Endothelial cell of umbilical vein (primary cell): ENCODE measurements at regions not wholly inside any gene's neighbourhood (a gene's known extent, or its start where the extent isn't known, plus 50 kb on each side); places are given as distances from the start of the nearest gene placed in this dataset.

Experiments
- BruUV-seq: library from RNA; stranded (reverse); fragments of 400-500 nt; replicated peaks from 2 replicates; lab custom pipeline; 2021; lab: Mats Ljungman, UMichigan
- CTCF ChIA-PET: fragments of 300-600, 350-600 bp; sonication (Branson Sonifier 250); formaldehyde crosslinking; loops from one replicate; lab custom pipeline; 2021; ENCODE audit warnings: antibody characterized with exemption, inconsistent platforms; lab: Charles Lee
- POLR2A ChIA-PET: fragments of 300-600, 350-600 bp; sonication (Branson Sonifier 250); formaldehyde crosslinking; loops from one replicate; lab custom pipeline; 2021; ENCODE audit warnings: antibody characterized with exemption, inconsistent platforms; lab: Charles Lee
- DNase-seq: peaks from one replicate; pipeline ENCODE4 v3.0.0-alpha.2; 2011; ENCODE audit warnings: low read depth, low spot score
- FAIRE-seq: peaks from 2 replicates; lab custom pipeline; 2011; peaks lifted over from hg19 to GRCh38; lab: Jason Lieb, UNC
- H2AFZ ChIP-seq: 2 replicates; pipeline ENCODE4 v1.6.0; 2012; ENCODE audit warnings: low read depth, low read length, control low read depth, inconsistent platforms
- H3K27ac ChIP-seq: 2 replicates; pipeline ENCODE4 v1.5.1; 2011; ENCODE audit warnings: low read depth, mild to moderate bottlenecking, control low read depth, low read length, moderate library complexity; ENCODE audit not compliant: insufficient read depth
- H3K27me3 ChIP-seq, 2 experiments: 2 replicates each; pipeline versions ENCODE4 v1.6.0 to v1.6.1; 2011; ENCODE audit warnings: low read length in 2 of 2, mixed read lengths in 1 of 2; ENCODE audit not compliant: control insufficient read depth in 2 of 2, insufficient read depth in 2 of 2
- H3K36me3 ChIP-seq, 2 experiments: 2 replicates in 1 of 2; 3 replicates in 1 of 2; pipeline ENCODE4 v1.5.1; 2011; ENCODE audit warnings: low read length in 2 of 2, mild to moderate bottlenecking in 1 of 2, moderate library complexity in 1 of 2; ENCODE audit not compliant: control insufficient read depth in 2 of 2, insufficient read depth in 2 of 2; ENCODE audit errors: extremely low read depth in 1 of 2
- H3K4me1 ChIP-seq: 3 replicates; pipeline ENCODE4 v1.5.1; 2011; ENCODE audit warnings: mild to moderate bottlenecking, low read length; ENCODE audit not compliant: control insufficient read depth, insufficient read depth; ENCODE audit errors: extremely low read depth
- H3K4me2 ChIP-seq: 2 replicates; pipeline ENCODE4 v1.6.1; 2011; ENCODE audit warnings: low read length, control low read depth, mixed read lengths; ENCODE audit not compliant: insufficient read depth
- H3K4me3 ChIP-seq, 3 experiments: fragments of 200-600 bp in 1 of 3; sonication (generic), shearing (Covaris generic) in 1 of 3; replicated peaks in 1 of 3; 2 replicates each; pipeline ENCODE4 v1.5.1; 2011 to 2016; ENCODE audit warnings: control low read depth in 3 of 3, low read length in 3 of 3, mild to moderate bottlenecking in 2 of 3, inconsistent platforms in 1 of 3, low read depth in 1 of 3, moderate library complexity in 1 of 3; ENCODE audit not compliant: insufficient read depth in 1 of 3
- H3K79me2 ChIP-seq: 2 replicates; pipeline ENCODE4 v1.6.0; 2012; ENCODE audit warnings: low read length, inconsistent platforms; ENCODE audit not compliant: control insufficient read depth, insufficient read depth
- H3K9ac ChIP-seq: replicated peaks from 2 replicates; pipeline ENCODE3; 2011; ENCODE audit warnings: low read length, control low read depth; ENCODE audit not compliant: insufficient read depth; ENCODE audit errors: extremely low read depth
- H3K9me1 ChIP-seq: replicated peaks from 3 replicates; pipeline ENCODE4 v1.6.0; 2011; ENCODE audit warnings: mild to moderate bottlenecking, low read length; ENCODE audit not compliant: control insufficient read depth, insufficient read depth; ENCODE audit errors: extremely low read depth
- H3K9me3 ChIP-seq: replicated peaks from 2 replicates; pipeline ENCODE4 v1.5.1; 2012; ENCODE audit warnings: low read length, inconsistent platforms; ENCODE audit not compliant: control insufficient read depth, insufficient read depth
- H4K20me1 ChIP-seq: replicated peaks from 2 replicates; pipeline ENCODE3; 2011; ENCODE audit warnings: mild to moderate bottlenecking, low read length; ENCODE audit not compliant: control insufficient read depth, insufficient read depth; ENCODE audit errors: extremely low read depth
- CTCF ChIP-seq, 2 donors: IDR thresholded peaks; 1 replicate in 1 of 2; 2 replicates in 1 of 2; pipeline ENCODE4 v1.5.1; 2011; ENCODE audit warnings: low read length in 2 of 2, mild to moderate bottlenecking in 2 of 2, moderate library complexity in 2 of 2, control low read depth in 1 of 2, inconsistent platforms in 1 of 2, low read depth in 1 of 2; ENCODE audit not compliant: insufficient read depth in 1 of 2; ENCODE audit errors: extremely low read depth in 1 of 2
- EZH2 ChIP-seq: IDR thresholded peaks from 2 replicates; pipeline ENCODE4 v1.6.1; 2012; ENCODE audit warnings: borderline replicate concordance, low read depth, mild to moderate bottlenecking, moderate library complexity, low read length, inconsistent platforms; ENCODE audit not compliant: severe bottlenecking
- FOS ChIP-seq: IDR thresholded peaks from 2 replicates; pipeline ENCODE4 v1.6.1; 2011; ENCODE audit warnings: mild to moderate bottlenecking, low read length, moderate library complexity, borderline replicate concordance; ENCODE audit not compliant: insufficient read depth
- GATA2 ChIP-seq: IDR thresholded peaks from 2 replicates; pipeline ENCODE4 v1.7.0; 2011; ENCODE audit warnings: low read depth, mild to moderate bottlenecking, moderate library complexity, mixed read lengths, low read length; ENCODE audit not compliant: insufficient read length, insufficient read depth
- JUN ChIP-seq: IDR thresholded peaks from 2 replicates; pipeline ENCODE4 v1.6.1; 2011; ENCODE audit warnings: borderline replicate concordance, low read depth; ENCODE audit not compliant: insufficient read length, insufficient read depth
- MYC ChIP-seq: IDR thresholded peaks from one replicate; pipeline ENCODE4 v1.6.1; 2011; ENCODE audit warnings: mild to moderate bottlenecking, low read depth, low read length
- POLR2A ChIP-seq: IDR thresholded peaks from 2 replicates; pipeline ENCODE4 v1.6.1; 2012; ENCODE audit warnings: low read depth, mild to moderate bottlenecking, control low read depth, low read length
- POLR2AphosphoS5 ChIP-seq: IDR thresholded peaks from 2 replicates; pipeline ENCODE4 v1.6.1; 2012; ENCODE audit warnings: low read depth, mild to moderate bottlenecking, control low read depth, low read length, moderate library complexity; ENCODE audit not compliant: insufficient read depth
- dilution Hi-C: fragments of 300-500 bp; cut with MboI; formaldehyde crosslinking; loops from one replicate; pipeline ENCODE4 v1.15.0; 2019; ENCODE audit warnings: low sequenced_read_pairs; ENCODE audit not compliant: extremely low pct_ligation_motif_present
- intact Hi-C: fragments of 100-400 bp; cut with micrococcal nuclease; formaldehyde crosslinking; loops from one replicate; pipeline ENCODE4 v1.10.0; 2022

GRCh38 chr5:158286827-158287226 is 427.9 kb upstream of the CLINT1 start:
- DNase-seq (no peak), FAIRE-seq (no peak)
- no peaks in the 10 kb centered on the region for H3K27me3 ChIP-seq
- H3K9me1 ChIP-seq, result no peaks in the 10 kb centered on the region
- no peak overlapping the region for H3K4me2 ChIP-seq
- ChIA-PET POLR2A (no interaction called here), CTCF (no interaction called here)
- H3K79me2 ChIP-seq, result no peaks in the 10 kb centered on the region
- intact Hi-C loops (no loop called here), dilution Hi-C loops (no loop called here)
- BruUV-seq, result no TSS peak
- H3K36me3 ChIP-seq, result no peaks in the 10 kb centered on the region
- no peak overlapping the region for H2AFZ ChIP-seq
- H3K9me3 ChIP-seq, result no peaks in the 10 kb centered on the region
- no peaks in the 10 kb centered on the region for H4K20me1 ChIP-seq
- no peak overlapping the region for H3K4me3 ChIP-seq
- no peak overlapping the region for H3K9ac ChIP-seq
- no peaks in the 10 kb centered on the region for H3K4me1 ChIP-seq
- H3K27ac ChIP-seq, result no peak overlapping the region
- TF ChIP-seq MYC (no peak), JUN (no peak), POLR2AphosphoS5 (no peak), POLR2A (no peak), FOS (no peak), CTCF (IDR thresholded peaks at IDR 0.05; ENCODE audit: extremely low read depth in 1 of 2, insufficient read depth in 1 of 2, low read depth in 1 of 2, low read length in 2 of 2) (no peak), EZH2 (no peak), GATA2 (no peak)
